ENCODE measurements at regions not wholly inside any gene's neighbourhood (a gene's known extent, or its start where the extent isn't known, plus 50 kb on each side); places are given as distances from the start of the nearest gene placed in this dataset.
A peak's percentile ranks its signal among the peaks of the same experiment; 100 is the strongest.

GRCh38 chr16:65961476-65962143 lies 404.9 kb upstream of the CDH5 start:
- H3K4me3 ChIP-seq (ENCODE audit: low read depth, low read length) = no peak overlapping the region
- peak; percentile 31 for DNase-seq (ENCODE audit: low read depth)
- no peak for TF ChIP-seq CTCF (conservative IDR thresholded peaks at IDR 0.05; ENCODE audit: low read depth, low read length)

GRCh38 chr16:65959983-65960382 lies 406.5 kb upstream of the CDH5 start:
- H3K4me3 ChIP-seq (ENCODE audit: low read depth, low read length) = no peak overlapping the region
- peak; percentile 13 for DNase-seq (ENCODE audit: low read depth)
- no peak for TF ChIP-seq CTCF (conservative IDR thresholded peaks at IDR 0.05; ENCODE audit: low read depth, low read length)

GRCh38 chr16:65958086-65958485 lies 408.4 kb upstream of the CDH5 start:
- H3K4me3 ChIP-seq (ENCODE audit: low read depth, low read length) = no peak overlapping the region
- no peak for TF ChIP-seq CTCF (conservative IDR thresholded peaks at IDR 0.05; ENCODE audit: low read depth, low read length)

GRCh38 chr16:65956100-65956499 lies 410.4 kb upstream of the CDH5 start:
- no peak for DNase-seq (ENCODE audit: low read depth)
- no peak for TF ChIP-seq CTCF (conservative IDR thresholded peaks at IDR 0.05; ENCODE audit: low read depth, low read length)

More at GRCh38 chr16:65958086-65958485, 408.4 kb upstream of the CDH5 start:
- DNase-seq (ENCODE audit: low read depth) = no peak

GRCh38 chr16:65954446-65954845 lies 412.0 kb upstream of the CDH5 start:
- no peak for DNase-seq (ENCODE audit: low read depth)
- TF ChIP-seq CTCF (conservative IDR thresholded peaks at IDR 0.05; ENCODE audit: low read depth, low read length) = no peak
- H3K4me3 ChIP-seq (ENCODE audit: low read depth, low read length) = no peak overlapping the region

More at GRCh38 chr16:65956100-65956499, 410.4 kb upstream of the CDH5 start:
- H3K4me3 ChIP-seq (ENCODE audit: low read depth, low read length) = no peak overlapping the region

- DNase-seq (ENCODE audit: low read depth) = peak; percentile 26
- H3K4me3 ChIP-seq (ENCODE audit: low read depth, low read length) = no peak overlapping the region
- no peak for TF ChIP-seq CTCF (conservative IDR thresholded peaks at IDR 0.05; ENCODE audit: low read depth, low read length)
Measured at GRCh38 chr16:65950211-65950610, 416.3 kb upstream of the CDH5 start.

GRCh38 chr16:65948361-65948760 lies 418.1 kb upstream of the CDH5 start:
- no peak for DNase-seq (ENCODE audit: low read depth)
- TF ChIP-seq CTCF (conservative IDR thresholded peaks at IDR 0.05; ENCODE audit: low read depth, low read length) = no peak
- no peak overlapping the region for H3K4me3 ChIP-seq (ENCODE audit: low read depth, low read length)

All from choroid plexus epithelial cell (primary cell).